Smooth muscle cell of the brain vasculature (primary cell): ENCODE measurements at regions not wholly inside any gene's neighbourhood (a gene's known extent, or its start where the extent isn't known, plus 50 kb on each side); places are given as distances from the start of the nearest gene placed in this dataset.
"Not testable (repeated sequence)": the region's sequence is repeated elsewhere in the genome, so short reads cannot be mapped to it uniquely, and the experiment has no call there.

Experiments
- DNase-seq: peaks from one replicate; pipeline ENCODE4 v3.0.0-alpha.2; 2012; ENCODE audit warnings: low read depth, low spot score

- no peak for DNase-seq
Observed at GRCh38 chr2:188787658-188788240, 186.4 kb upstream of the COL3A1 start.

GRCh38 chr2:188788621-188789020 lies 185.6 kb upstream of the COL3A1 start:
- DNase-seq, result peak; percentile 85

DNA sequence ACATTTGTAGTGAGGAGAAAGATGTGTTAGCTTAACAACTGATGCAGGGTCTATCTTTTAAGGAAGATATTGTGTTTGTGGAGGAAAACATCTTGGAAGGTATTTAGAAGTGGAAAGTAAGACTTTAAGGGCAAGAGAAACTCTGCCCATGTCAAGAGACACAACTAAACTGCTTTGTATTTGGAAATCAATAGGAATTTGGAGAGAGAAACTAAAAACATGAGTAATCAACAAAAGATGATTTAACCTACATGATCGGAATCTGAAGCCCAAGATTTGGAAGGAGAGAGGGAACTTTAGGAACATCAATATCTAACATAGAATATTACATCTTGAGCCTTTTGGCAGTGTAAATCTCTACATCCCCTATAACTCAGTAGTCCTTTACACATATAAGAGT lies 184.2 kb upstream of the COL3A1 start:
- DNase-seq, result no peak

DNA sequence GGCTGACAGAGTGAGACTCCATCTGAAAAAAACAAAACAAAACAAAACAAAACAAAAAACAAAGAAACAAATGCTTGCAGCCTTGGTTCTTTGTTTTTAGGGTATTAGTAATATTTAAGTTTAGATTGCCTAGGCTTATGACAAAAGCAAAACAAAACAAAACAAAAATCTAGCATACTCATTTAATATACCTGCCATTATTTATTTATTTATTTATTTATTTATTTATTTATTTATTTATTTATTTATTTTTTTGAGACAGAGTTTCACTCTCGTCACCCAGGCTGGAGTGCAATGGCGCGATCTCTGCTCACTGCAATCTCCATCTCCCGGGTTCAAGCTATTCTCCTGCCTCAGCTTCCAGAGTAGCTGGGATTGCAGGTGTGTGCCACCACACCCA lies 179.7 kb upstream of the COL3A1 start:
- not testable (repeated sequence) for DNase-seq

GRCh38 chr2:188795762-188796161 lies 178.4 kb upstream of the COL3A1 start:
- DNase-seq, result no peak

- DNase-seq, result no peak
Observed at GRCh38 chr2:188797371-188797770, 176.8 kb upstream of the COL3A1 start.

DNA sequence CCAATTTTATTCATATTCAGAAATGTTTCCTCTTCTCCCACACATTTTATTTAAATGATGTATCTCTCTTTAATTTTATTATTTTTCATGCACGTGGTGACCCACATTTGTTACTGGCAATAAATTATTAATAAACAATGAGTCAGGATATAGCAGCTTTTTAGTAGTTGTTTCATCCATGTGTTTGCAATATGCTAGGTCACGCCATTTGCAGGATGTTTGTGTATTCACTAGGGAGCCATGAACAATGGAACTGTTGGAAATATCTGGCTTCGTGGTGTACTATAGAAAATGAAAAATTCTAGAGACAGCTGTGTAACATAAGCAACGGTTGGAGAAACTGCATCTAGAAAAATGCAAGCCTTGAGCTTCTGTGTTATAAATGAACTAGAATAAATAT lies 176.0 kb upstream of the COL3A1 start:
- DNase-seq, result peak; percentile 57

DNA sequence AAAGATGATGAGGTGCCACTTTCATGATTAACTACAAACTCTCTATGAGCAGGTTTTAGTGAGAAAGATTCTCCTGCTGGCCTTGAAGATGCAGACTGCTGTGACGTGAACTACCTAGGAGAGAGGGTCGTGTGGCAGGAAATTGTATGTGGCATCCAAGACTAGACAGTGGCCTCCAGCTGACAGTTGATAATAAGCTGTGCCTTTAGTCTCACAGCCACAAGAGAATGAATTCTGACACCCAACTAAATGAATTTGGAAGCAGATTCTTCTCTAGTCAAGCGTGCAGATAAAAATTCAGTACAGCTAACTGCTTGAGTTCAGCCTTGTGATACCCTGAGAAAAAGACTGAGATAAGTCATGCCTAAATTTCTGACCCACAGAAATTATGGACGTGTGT lies 169.0 kb upstream of the COL3A1 start:
- DNase-seq, result no peak

- no peak for DNase-seq
Observed at GRCh38 chr2:188808947-188809355, 165.2 kb upstream of the COL3A1 start.

DNA sequence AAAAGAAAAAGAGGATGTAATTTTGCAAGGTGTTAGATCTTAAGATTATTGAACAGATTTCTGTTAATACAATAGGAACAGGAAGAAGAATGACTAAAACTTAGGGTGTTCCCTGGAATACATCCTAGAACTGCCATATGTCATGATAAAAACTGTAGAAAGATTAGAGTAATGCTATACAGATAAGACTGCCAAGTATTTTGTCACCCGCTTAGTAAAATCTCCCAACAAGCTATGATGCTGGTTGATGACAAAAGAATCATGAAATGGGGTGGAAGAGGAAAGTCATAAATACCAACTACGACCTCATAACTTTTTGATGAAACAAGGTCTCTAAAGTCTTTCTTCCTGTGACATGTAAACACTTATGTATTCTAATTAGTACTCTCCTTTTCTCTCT lies 163.6 kb upstream of the COL3A1 start:
- no peak for DNase-seq

DNA sequence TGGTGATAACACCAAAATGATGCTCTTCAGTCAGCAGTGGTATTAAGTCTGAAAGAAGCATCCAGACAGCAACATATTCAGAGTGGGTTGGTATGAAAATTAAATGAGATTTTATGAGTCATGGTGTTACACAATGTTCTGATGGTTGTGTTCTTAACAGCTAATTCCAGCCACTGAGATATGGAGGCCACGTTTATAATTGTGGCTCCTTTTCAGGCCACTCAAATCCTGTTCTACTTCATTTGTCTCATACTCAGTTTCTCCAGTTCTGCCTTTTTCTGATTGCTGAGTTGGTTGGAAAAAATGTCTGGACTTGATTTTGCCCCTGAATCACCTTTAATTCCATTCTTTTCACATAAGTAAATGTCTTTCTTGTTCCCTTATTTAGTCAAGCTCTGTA lies 162.7 kb upstream of the COL3A1 start:
- no peak for DNase-seq

GRCh38 chr2:188813315-188813714 lies 160.9 kb upstream of the COL3A1 start:
- DNase-seq, result no peak

GRCh38 chr2:188813857-188814256 lies 160.3 kb upstream of the COL3A1 start:
- no peak for DNase-seq

GRCh38 chr2:188819011-188819410 lies 155.2 kb upstream of the COL3A1 start:
- DNase-seq, result no peak

GRCh38 chr2:188819792-188820191 lies 154.4 kb upstream of the COL3A1 start:
- DNase-seq, result no peak

GRCh38 chr2:188820576-188820975 lies 153.6 kb upstream of the COL3A1 start:
- no peak for DNase-seq

- DNase-seq, result no peak
Observed at GRCh38 chr2:188824125-188824524, 150.0 kb upstream of the COL3A1 start.

- DNase-seq, result no peak
Observed at GRCh38 chr2:188833331-188833730, 140.8 kb upstream of the COL3A1 start.

GRCh38 chr2:188833799-188834198 lies 140.4 kb upstream of the COL3A1 start:
- no peak for DNase-seq

DNA sequence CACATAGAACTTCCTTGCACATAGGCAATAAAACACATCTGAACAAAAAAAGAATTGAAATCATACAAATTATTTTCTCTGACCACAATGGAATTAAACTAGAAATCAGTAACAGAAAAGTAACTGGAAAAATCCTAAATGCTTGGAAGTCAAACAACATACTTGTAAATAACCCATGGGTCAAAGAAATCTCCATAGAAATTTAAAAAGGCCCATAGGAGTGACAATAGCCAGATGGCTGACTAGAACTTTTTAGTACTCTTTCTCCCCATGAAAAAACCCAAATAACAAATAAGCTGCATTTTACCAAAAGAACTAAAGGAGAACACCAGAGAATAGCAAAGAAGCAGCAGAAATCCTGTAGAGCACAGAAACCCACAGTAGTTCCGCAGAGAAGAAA lies 139.2 kb upstream of the COL3A1 start:
- no peak for DNase-seq

DNA sequence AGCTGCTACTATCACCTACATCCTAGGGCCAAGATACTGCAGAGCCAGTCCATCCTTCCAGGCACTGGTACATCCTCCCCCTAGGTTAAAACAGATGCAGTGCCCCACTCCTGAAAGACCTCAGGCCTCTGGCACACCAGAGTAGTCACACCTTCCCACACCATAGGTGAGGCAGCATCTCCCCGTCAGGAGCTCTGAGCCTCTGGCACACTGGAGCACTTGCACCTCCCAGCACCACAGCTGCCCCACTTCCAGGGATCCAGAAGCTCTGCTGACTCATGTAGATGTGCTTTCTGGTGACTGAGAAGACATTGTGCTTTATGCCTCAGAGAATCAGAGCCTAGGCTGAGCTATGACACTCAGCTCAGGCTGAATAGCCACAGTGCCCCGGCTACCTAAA lies 138.4 kb upstream of the COL3A1 start:
- DNase-seq, result no peak

GRCh38 chr2:188845692-188846091 lies 128.5 kb upstream of the COL3A1 start:
- DNase-seq, result no peak

DNA sequence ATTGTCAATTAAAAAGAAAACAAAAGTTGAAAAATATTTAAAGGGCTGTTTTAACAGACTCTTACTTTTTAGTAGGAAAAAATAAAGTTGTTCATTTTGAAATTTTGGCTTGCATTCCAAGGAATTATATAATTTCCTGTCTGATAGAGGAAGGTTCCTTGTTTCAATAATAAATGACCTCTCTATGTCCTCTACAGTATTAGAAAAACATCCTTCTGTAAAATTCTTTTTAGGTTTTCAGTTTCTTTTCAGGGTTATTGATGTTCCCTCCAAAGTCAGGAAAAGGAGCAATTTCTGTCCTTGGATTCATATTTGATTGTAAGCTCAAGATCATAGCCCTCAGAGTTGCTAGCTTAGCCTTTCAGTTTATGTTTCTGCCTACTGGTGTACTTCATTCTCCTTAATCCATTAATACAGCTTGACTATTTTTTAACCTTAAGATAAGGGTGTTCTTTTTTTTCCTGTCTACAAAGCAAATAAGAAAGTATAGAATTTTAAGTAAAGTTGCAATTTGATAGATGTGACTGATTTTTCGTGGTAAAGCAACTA lies 125.2 kb upstream of the COL3A1 start:
- DNase-seq, result no peak

DNA sequence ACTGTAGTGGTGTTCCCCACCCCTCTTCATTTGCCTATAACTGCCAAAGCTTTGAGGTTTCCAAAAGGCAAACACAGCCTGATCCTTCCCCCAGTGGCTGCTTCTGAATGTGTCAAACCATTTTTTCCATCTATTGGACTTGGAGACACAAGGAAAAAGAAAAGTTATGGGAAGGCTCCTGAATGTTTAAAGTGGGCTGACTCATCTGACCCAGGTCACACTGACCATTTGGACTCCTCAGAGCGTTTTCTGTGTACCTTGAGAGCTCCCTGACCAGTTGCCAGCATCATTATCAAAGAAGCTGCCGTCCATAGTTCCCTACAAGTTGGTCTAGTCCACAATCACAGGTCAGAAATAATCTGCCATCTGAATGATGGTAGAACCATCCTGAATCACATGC lies 123.4 kb upstream of the COL3A1 start:
- DNase-seq, result no peak
